Skeletal muscle satellite cell (primary cell): ENCODE measurements at regions not wholly inside any gene's neighbourhood (a gene's known extent, or its start where the extent isn't known, plus 50 kb on each side); places are given as distances from the start of the nearest gene placed in this dataset.
A peak's percentile ranks its signal among the peaks of the same experiment; 100 is the strongest.

Experiments used
- H3K27me3 ChIP-seq: 2 replicates; pipeline ENCODE4 v1.7.0; 2013; ENCODE audit warnings: low read length; ENCODE audit not compliant: control insufficient read depth, insufficient read depth
- H3K36me3 ChIP-seq: 2 replicates; pipeline ENCODE4 v1.7.0; 2013; ENCODE audit warnings: mild to moderate bottlenecking, control low read depth, low read length; ENCODE audit not compliant: insufficient read depth
- H3K4me1 ChIP-seq: 2 replicates; pipeline ENCODE4 v1.7.0; 2013; ENCODE audit warnings: low read length; ENCODE audit not compliant: control insufficient read depth, insufficient read depth
- H3K4me2 ChIP-seq: 2 replicates; pipeline ENCODE4 v1.7.0; 2013; ENCODE audit warnings: mild to moderate bottlenecking, low read length
- H3K4me3 ChIP-seq: 2 replicates; pipeline ENCODE4 v1.7.0; 2013; ENCODE audit warnings: low read length
- H3K9ac ChIP-seq: 2 replicates; pipeline ENCODE4 v1.7.0; 2013; ENCODE audit warnings: mild to moderate bottlenecking, low read depth, low read length, moderate library complexity
- H3K9me3 ChIP-seq: replicated peaks from 2 replicates; pipeline ENCODE4 v1.7.0; 2013; ENCODE audit warnings: mild to moderate bottlenecking, control low read depth, low read length

GRCh38 chr10:58140691-58141347 lies 126.9 kb downstream of the IPMK start:
- Histone ChIP-seq H3K4me1 (no peaks in the 10 kb centered on the region), H3K4me3 (no peak overlapping the region), H3K4me2 (no peak overlapping the region), H3K36me3 (no peaks in the 10 kb centered on the region), H3K27me3 (peaks cover 16% of the 10 kb centered on the region), H3K9me3 (peaks cover 3% of the 10 kb centered on the region), H3K9ac (no peak overlapping the region)

- Histone ChIP-seq H3K36me3 (no peaks in the 10 kb centered on the region), H3K4me2 (no peak overlapping the region)
Observed at GRCh38 chr10:58140054-58140453, 127.6 kb downstream of the IPMK start.

GRCh38 chr10:58137813-58138212 lies 129.9 kb downstream of the IPMK start:
- Histone ChIP-seq H3K4me1 (no peaks in the 10 kb centered on the region), H3K9me3 (no peaks in the 10 kb centered on the region), H3K27me3 (peaks cover 16% of the 10 kb centered on the region), H3K36me3 (no peaks in the 10 kb centered on the region), H3K9ac (no peak overlapping the region), H3K4me3 (no peak overlapping the region), H3K4me2 (no peak overlapping the region)

More at GRCh38 chr10:58140054-58140453, 127.6 kb downstream of the IPMK start:
- no peak overlapping the region for H3K4me3 ChIP-seq
- peaks cover 3% of the 10 kb centered on the region for H3K9me3 ChIP-seq
- no peak overlapping the region for H3K9ac ChIP-seq
- H3K4me1 ChIP-seq, result no peaks in the 10 kb centered on the region
- peaks cover 16% of the 10 kb centered on the region for H3K27me3 ChIP-seq

DNA sequence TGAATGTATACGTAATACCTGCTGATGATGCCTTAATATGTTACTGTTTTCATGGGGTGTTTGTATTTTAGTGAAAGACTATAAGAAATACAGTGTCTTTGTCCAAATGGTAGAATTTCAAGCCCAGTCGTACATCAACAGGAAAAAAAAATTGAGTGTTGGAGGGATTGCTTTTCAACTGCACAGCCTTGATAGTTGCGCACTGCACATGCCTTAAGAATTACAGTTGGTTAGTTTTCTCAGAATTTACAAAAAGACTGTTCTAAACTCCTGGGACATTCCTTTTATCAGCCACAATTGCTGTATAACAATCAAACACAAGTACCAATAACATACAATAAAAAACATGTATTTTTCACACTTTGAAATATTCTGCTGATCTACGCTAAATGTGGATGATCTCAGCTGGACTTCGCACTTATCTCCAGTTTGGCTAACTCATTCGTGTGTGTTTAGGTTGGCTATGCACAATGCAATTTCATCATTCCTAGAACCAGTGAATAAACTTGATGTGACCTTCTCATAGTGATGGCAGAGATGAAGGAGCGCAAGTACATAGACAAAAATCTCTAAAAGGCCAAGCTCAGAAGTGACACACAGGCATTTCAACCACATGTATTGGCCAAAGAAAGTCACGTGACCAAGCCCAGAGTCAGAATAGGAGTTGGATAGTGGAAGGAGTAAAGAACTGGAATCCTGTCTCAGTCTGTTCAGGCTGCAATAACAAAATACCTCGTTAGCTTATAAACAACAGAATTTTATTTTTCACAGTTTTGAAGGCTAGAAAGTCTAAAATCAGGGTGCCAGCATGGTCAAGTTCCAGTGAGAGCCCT lies 152.3 kb downstream of the IPMK start:
- no peaks in the 10 kb centered on the region for H3K4me1 ChIP-seq
- H3K27me3 ChIP-seq, result peaks cover 2% of the 10 kb centered on the region
- H3K9me3 ChIP-seq, result no peaks in the 10 kb centered on the region
- no peak overlapping the region for H3K4me2 ChIP-seq
- H3K9ac ChIP-seq, result no peak overlapping the region
- H3K36me3 ChIP-seq, result no peaks in the 10 kb centered on the region
- no peak overlapping the region for H3K4me3 ChIP-seq

GRCh38 chr10:58109731-58110130 lies 158.0 kb downstream of the IPMK start:
- peaks cover 21% of the 10 kb centered on the region for H3K4me1 ChIP-seq
- H3K36me3 ChIP-seq, result no peaks in the 10 kb centered on the region
- H3K4me2 ChIP-seq, result no peak overlapping the region
- no peak overlapping the region for H3K9ac ChIP-seq
- H3K27me3 ChIP-seq, result no peaks in the 10 kb centered on the region
- H3K9me3 ChIP-seq, result no peaks in the 10 kb centered on the region
- no peak overlapping the region for H3K4me3 ChIP-seq

DNA sequence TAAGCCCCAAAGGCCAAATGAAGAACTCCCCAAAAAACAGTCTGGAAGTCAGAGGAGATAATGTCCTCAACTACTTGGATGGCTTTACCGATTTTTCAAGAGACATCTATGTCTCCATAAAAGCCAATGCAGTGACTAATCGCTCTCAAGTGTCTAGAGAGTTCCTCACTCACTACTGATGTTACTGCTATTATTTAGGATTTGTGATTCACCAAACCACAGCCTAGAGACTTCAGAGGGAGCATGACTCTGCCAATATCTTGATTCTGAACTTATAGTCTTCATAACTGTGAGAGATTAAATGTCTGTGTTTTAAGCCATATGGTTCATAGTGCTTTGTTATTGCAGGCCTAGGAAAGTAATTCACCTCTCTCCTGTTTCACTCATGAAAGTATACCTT lies 160.2 kb downstream of the IPMK start:
- H3K9ac ChIP-seq, result no peak overlapping the region
- H3K4me3 ChIP-seq, result no peak overlapping the region
- peak overlapping the region; percentile 18 for H3K4me2 ChIP-seq
- no peaks in the 10 kb centered on the region for H3K27me3 ChIP-seq
- H3K36me3 ChIP-seq, result no peaks in the 10 kb centered on the region
- no peaks in the 10 kb centered on the region for H3K9me3 ChIP-seq
- H3K4me1 ChIP-seq, result peaks cover 28% of the 10 kb centered on the region

DNA sequence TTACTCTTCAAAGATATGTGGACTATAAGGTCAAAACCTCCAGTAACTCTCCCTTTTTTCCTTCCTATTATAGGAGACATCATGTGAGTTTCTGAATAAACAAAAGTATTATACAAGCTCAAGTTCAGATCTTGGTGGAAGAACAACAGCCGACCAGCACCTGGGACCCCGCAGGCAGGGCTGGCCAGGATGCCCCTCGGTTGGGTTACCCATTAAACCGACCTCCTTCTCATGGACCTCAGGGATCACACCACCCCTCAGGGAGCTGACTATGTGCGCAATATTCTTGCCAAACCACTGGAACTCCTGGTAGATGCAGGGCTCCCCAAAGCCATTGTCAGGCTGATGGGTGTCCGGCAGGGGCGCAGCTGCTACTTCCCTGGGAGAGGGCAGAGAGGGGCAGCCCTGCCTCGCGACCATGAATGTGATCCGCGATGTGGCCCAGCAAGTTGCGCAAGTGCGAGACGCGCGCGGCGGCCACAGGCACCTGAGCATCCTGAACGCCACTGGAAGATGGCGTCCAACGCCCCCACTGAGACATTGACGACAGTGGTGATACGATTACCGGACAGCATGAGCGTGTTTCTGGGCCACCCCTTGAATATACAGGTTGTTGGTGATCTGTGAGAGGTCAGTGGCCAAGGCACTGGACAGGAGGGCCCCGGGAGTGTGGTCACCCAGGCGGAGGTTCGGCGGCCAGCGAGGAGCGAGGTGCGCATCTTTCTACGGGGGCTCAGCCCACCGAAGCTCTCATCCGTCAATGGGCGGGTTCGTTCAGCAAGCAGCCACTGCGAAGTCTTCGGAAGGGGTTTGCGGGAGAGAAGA lies 161.3 kb downstream of the IPMK start:
- Histone ChIP-seq H3K27me3 (no peaks in the 10 kb centered on the region), H3K36me3 (no peaks in the 10 kb centered on the region), H3K9ac (no peak overlapping the region), H3K9me3 (no peaks in the 10 kb centered on the region), H3K4me2 (no peak overlapping the region), H3K4me1 (peaks cover 28% of the 10 kb centered on the region), H3K4me3 (no peak overlapping the region)

DNA sequence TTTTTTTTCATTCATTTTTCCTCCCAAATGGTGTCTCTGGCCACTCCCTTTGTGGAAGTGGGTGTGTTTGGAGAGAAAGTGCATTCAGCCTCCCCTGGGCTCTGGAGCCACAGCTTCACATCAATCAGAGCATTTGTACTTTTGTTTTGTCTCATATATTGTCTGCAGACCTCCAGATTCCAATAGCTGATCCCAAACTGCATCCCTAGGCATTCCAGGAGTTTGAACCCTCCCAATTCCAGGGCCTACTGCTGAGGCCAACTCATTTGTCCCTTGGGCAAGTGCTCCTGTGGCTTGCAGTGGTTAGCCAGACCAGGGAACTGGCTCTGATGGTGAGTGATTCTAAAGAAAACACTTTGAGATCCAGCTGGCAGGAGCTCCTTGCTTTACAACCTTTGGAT lies 163.3 kb downstream of the IPMK start:
- no peak overlapping the region for H3K9ac ChIP-seq
- H3K36me3 ChIP-seq, result no peaks in the 10 kb centered on the region
- H3K4me2 ChIP-seq, result no peak overlapping the region
- no peaks in the 10 kb centered on the region for H3K9me3 ChIP-seq
- H3K4me3 ChIP-seq, result no peak overlapping the region
- no peaks in the 10 kb centered on the region for H3K27me3 ChIP-seq
- peaks cover 28% of the 10 kb centered on the region for H3K4me1 ChIP-seq

DNA sequence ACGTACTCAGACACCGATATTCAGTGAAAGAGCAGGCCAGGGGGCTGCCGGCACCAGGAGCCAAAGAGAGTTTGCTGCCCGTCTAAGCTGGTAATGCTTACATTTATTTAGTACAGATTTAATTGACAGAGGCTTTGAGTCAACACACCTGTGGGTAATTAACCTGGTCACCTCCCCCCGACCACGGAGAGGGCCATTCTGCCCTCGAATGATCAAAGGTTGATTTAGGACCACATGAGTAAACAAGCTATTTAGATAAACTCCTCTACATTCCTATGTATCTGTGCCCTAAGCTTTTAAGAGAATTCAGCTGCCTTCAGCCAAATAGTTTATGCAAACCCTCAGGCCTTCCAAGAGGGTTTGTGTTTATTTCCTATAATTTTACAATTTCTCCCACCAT lies 164.8 kb downstream of the IPMK start:
- Histone ChIP-seq H3K27me3 (no peaks in the 10 kb centered on the region), H3K9ac (no peak overlapping the region), H3K4me1 (peaks cover 23% of the 10 kb centered on the region), H3K9me3 (no peaks in the 10 kb centered on the region), H3K4me3 (no peak overlapping the region), H3K4me2 (no peak overlapping the region), H3K36me3 (no peaks in the 10 kb centered on the region)

- H3K9me3 ChIP-seq, result no peaks in the 10 kb centered on the region
- H3K36me3 ChIP-seq, result no peaks in the 10 kb centered on the region
- no peak overlapping the region for H3K4me2 ChIP-seq
- no peak overlapping the region for H3K9ac ChIP-seq
- no peaks in the 10 kb centered on the region for H3K27me3 ChIP-seq
- H3K4me3 ChIP-seq, result no peak overlapping the region
- H3K4me1 ChIP-seq, result peaks cover 12% of the 10 kb centered on the region
Observed at GRCh38 chr10:58101682-58102081, 166.0 kb downstream of the IPMK start.

GRCh38 chr10:58094985-58095718 lies 172.5 kb downstream of the IPMK start:
- Histone ChIP-seq H3K9ac (no peak overlapping the region), H3K4me1 (no peaks in the 10 kb centered on the region), H3K9me3 (no peaks in the 10 kb centered on the region), H3K27me3 (no peaks in the 10 kb centered on the region), H3K4me3 (no peak overlapping the region), H3K4me2 (no peak overlapping the region), H3K36me3 (no peaks in the 10 kb centered on the region)
